Stimulated activated CD8-positive, alpha-beta memory T cell treated with anti-CD3 and anti-CD28 coated beads, Interleukin-7, amount 100 ng/mL, for 24 hours (primary cell): ENCODE measurements at regions not wholly inside any gene's neighbourhood (a gene's known extent, or its start where the extent isn't known, plus 50 kb on each side); places are given as distances from the start of the nearest gene placed in this dataset.

Experiments
- DNase-seq: peaks from one replicate; pipeline ENCODE4 v3.0.0-alpha.2; 2020; ENCODE audit warnings: low read depth

DNA sequence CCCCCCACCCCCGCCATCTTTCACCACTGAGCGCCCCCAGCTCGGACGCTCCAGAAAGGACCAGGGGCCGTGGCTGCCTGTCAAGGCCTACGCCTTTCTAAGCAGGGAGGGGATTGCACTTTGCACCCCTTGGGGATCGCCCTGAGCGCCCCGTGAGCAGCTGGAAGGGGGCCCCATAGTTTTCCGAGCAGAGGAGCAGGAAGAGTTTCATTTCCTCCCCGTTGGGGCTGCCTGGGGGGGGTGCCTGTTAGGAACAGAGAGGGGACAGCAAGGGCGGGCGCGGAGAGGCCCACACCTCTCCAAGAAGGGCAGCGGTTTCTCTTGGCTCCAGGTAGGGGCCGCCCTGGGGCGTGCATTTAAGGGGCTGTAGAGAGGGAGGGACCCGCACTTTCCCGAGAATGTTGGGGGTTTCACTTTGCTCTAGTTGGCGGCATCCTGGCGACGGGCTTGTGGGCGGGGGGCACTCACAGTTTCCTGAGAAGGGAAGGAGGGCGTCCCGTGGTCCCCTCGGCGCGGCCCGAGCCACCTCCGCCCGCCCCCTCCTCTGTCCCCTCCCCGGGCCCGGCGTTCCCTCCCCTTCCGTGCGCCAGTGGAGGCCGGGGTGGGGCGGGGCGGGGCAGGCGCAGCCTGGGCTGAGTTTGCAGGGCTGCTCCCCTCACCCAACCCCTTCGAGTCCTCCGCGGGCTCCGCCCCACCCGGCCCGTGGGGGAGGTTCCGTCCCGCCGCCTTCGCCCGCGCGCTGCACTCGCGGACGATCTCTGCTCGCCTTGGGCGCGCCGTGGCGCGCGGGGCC is 82.3 kb upstream of the CD99 start:
- peak; percentile 64 for DNase-seq

DNA sequence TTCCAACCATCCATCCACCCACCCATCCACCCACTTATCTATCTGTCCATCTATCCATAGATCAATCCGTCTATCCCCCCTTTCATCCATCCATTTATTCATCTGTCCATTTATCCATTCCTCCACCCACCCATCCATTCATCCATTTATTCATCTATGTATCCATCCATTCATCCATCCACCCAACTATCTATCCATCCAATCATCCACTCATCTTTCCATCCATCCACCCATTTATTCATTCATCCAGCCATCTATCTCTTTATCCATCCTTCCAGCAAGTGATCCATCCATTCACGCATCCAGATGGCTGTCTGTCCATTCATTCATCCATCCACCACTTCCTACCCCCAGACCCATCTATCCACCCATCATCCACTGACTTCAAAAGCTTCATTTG is 84.0 kb upstream of the CD99 start:
- DNase-seq = no peak

DNA sequence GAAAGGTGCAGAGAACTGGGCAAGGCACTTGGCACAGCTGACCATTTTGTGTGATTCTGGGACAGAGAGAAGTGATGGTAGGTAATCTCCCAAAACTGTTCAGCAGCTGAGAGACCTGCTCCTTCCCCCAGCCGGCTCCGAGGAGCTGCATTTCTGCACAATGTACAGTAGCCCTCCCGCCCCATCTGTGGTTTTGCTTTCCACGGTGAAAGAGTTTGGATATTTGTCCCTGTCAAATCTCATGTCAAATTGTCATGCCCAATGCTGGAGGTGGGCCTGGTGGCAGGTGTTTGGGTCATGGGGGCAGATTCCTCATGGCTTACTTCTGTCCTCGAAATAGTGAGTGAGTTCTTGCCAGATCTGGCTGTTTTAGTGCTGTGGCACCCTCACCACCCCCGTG is 90.5 kb upstream of the CD99 start:
- DNase-seq = no peak

DNA sequence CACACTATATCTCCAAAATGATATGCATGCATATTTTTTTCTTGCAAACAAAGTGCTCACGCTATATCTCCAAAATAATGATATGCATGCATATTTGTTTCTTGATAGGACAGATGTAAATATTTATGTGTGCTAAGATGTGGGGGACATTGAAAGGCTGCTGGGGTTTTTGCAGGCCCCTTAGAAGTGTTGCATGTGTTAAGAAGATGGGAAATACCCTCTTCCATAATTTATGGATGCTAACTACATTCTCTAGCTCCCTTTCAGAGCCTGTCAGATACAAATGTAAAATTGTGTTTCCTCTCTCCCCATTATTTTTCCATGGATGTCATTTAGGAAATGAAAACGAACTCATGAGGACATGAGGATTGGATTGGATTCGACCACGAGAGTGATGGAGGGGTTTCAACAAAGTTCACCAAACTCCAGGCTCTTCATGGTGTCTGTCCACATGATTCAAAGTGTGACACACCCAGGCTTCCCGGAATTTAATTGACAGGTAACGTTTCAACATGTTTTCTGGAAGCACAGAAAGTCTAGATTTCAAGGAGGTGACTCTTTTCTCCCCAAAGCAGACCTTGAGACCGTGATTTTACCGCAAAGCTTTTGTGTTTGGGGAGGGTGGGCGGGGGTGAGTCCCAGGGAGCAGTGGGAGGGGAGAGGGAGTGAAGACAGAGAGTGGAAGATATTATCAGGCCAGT is 94.4 kb upstream of the CD99 start:
- no peak for DNase-seq

DNA sequence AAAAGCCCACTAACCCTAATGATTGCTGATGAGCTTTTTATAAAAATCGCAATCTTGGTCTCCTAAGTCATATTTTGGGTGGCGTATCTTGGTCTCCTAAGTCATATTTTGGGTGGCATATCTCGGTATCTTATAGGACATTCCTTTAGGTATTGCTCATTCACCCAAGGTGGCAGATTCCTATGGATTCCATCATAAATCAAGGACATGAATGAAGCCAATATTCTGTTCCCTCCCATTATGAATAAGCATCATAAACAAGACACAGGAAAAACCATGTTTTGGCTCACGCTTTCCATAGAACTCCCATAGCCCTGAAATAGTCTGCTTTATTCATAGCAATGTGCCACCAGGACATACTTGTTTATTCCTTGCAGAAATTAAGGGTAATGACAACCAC is 95.0 kb upstream of the CD99 start:
- DNase-seq = no peak

DNA sequence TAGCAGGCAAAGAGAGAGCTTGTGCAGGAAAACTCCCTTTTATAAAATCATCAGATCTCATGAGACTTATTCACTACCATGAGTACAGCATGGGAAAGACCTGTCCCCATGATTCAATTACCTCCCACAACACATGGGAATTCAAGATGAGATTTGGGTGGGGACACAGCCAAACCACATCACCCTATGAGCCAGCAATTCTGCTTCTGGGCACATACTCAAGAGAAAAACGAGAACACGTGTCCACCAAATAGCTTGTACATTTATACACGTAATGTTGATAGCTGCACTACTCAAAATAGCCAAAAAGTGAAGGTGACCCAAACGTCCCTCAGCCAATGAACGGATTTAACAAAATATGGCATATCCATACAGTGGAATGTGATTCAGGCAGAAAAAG is 94.5 kb upstream of the DHRSX start:
- DNase-seq = no peak

DNA sequence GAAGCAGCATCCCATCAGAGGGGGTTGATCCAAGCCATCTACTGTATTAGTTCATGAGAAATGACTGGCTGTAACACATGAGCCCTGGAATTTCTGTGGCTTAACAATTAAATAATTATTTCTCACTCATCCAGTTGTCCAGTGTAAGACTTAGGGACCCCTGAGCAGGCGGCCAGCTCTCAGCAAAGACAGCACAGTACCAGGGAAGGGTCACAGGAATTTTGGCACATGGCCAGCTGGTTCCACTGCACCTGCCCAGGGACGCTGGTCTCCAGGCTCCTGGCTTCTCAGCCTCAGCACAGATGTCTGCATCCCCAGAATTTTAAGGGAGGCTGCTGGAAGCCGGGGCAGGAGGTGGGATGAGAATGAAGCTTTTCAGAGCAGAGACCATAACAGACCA is 93.7 kb upstream of the DHRSX start:
- DNase-seq = no peak

DNA sequence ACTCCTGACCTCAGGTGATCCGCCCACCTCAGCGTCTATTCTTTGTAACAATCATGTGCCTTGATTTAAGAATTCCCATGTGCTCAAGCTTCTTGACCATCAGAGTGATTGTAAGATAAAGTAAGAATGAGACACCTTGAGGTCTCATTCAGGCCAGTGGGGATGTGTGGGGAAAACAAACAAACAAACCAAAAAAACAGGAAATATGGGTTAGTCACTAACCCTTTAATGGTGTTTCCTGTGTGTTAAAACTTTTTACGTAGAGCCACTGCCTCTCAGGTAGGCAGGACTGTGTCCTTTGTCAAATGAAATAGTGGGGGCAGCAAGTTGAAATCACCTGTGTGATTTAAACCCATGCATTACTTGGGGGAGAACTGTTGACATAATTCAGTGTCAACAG is 91.5 kb upstream of the DHRSX start:
- no peak for DNase-seq

DNA sequence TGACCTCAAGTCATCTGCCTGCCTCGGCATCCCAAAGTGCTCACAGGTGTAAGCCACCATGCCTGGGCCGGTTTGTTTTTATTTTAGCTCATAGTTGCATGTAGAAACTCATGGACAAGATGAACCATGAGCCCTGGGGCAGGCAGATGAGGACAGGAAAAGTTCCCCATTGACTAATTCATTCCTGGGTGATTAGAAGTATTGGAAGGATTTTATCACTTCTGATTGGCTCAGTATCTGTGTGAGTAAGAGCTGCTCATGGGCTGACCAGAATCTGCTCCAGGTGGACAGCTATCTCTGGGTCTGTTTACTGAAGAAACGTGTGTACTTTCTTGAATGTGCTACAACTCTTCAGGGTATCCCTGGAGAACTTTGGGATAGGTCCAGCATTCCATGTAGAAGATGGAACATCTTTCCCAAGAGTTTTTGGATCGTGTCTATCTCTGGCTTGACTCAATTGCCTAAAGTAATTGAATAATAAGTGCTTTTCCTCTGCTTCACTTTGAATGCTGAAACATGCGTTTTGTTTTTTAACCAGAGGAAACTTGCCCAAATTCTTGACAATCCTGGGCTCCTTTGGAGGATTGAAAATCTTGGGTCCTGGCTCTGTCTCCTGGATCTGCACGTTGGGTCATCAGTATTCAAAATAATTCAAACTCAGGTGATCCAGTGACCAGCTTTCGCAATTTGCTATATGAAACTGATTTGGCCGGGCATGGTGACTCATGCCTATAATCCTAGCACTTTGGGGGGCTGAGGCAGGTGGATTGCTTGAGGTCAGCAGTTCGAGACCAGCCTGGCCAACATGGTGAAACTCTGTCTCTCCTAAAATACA is 88.6 kb upstream of the DHRSX start:
- DNase-seq = no peak

DNA sequence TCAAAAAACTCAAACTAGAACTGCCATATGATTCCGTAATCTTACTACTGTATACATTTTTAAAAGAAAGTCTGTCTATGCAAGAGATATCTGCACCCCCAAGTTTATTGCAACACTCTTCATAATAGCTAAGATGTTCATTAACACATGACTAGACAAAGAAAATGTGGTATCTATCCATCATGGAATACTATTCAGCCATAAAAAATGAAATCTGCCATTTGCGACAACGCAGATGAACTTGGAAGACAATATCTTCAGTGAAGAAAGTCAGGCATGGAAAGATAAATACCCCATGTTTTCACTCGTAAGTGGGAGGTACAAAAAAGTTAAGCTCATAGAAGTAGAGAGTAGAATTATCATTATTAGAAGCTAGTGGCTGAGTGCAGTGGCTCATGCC is 87.3 kb upstream of the DHRSX start:
- no peak for DNase-seq

DNA sequence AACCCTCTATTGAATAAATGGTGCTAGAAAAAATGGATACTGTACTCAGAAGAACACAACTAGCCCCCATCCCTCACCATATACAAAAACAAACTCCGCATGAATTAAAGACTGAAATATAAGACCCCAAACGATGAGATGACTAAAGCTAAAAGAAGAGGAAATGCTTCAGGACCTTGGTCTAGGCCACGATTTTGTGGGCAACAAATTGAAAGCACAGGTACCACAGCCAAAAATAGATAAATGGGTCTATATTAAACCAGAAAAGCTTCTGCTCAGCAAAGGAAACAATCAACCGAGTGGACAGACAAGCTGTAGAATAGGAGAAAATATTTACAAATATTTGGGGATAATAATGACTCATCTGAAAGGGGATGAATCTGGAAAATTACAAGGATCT is 86.4 kb upstream of the DHRSX start:
- no peak for DNase-seq

DNA sequence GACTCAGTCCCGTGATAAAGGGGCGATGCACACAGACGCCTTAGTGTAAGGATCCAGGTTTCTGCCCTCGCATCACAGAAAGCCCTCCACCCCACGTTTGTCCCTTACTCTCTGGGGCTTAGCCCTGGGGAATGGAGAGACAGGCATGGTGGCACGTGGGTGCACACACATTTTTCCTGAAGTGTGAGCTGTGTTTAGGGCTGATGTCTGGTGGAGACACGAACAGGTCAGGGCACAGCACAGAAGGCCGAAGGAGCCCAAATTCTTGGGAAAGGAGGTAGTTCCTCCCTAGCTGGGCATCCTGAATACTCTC is 84.3 kb upstream of the DHRSX start:
- no peak for DNase-seq

DNA sequence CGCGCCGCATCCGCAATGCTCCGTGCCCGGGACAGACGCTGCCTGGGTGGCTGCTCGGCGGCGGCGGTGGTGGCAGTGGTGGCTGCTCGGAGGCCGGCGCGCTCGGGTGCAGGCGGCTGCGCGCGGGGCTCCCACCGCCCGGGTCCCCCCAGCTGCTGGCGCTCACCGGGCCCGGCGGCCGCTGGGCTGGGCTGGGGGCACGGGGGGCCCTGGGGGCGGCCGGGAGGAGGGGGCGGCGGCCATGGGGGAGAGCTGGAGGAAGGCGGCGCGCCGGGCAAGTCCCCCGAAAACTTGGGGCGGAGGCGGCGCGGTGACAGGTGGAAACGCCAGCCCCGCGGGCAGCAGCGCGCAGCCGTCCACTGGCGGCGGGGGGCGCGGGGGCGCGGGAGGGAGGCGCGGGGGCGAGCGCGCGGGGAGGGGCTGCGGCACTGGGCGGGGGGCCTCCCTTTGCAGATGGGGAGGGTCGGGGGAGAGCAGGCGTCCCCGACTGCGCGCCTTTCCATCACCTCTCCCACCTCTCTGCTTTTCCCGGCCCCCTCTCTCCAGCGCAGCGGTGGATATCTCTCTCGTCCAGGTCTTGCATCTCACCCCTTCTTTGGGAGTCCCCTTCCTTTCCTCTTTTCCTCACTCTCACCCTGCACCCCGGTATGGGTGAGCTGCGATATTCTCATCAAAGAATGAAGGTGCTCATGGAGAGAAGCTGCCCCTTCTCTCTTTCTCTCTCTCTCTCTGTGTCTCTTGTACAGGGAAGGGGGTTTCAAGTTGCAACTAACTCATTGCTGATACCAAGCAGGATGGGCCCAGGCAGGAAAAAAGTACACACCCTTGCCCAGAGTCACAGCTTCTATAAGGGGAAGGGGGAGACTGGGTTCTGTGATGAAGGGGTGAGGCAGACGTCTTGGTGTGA is 83.7 kb upstream of the DHRSX start:
- no peak for DNase-seq

DNA sequence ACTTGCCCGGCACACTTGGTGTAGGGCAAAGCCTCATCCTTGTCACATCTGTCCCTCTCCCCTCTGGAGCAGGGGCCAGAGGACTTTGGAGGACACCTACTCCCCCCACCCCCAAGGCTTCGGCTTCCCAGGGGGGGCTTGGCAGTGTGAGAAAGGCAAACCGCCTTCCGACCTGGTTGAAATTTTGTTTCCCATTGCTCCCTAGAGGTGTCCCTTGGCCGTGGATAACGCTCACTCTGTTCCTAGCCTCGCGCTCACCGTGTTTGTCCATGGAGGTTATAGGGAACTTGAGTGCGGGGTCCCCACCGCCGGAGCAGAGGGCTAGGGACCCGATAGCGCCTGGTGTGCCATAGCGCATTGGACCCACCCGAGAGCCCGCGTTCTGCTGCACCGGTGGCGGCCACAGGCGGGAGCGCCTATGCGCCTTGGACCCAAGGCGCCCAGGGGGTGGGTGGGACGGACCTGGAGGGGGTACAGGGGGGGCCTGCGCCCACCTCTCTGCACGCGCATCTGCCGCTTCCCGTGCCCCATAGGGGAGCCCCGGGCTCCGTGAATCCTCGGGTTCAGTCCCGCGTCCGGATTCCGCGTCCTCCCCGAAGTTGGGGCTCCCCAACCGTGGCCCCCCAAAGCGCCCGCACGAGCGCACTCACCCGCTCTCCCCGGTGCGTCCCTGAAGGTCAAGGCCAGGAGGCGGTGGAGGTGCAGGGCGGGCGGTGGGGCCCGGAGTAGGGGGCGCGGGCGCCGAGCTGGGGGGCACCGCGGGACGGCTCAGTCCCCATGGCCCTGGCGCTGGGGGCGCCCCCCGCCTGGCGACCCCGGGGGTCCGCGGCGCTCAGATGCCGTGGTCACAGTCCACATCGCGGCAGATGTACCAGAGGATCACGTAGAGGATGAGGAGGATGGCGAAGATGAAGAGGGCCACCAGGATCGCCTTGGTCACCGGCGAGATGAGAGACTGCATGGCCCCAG is 82.7 kb upstream of the DHRSX start:
- DNase-seq = no peak

DNA sequence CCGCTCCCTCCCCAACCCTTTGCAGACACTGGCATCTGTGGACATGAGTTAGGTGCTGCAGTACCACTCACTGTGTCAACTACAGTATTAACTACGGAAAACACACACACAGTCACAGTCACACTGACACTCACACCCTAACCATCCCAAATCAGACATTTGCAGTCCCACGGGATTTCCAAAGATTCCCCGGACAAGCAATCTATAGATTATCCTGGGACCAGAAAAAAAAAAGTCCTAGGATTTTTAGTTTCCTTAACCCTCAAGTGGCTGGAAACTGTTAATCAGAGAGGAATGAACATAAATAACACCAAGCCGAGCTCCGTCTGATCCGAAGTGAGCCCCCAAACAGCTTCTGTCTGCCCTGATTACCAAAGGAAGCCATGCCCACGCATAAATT is 81.9 kb upstream of the DHRSX start:
- DNase-seq = no peak

DNA sequence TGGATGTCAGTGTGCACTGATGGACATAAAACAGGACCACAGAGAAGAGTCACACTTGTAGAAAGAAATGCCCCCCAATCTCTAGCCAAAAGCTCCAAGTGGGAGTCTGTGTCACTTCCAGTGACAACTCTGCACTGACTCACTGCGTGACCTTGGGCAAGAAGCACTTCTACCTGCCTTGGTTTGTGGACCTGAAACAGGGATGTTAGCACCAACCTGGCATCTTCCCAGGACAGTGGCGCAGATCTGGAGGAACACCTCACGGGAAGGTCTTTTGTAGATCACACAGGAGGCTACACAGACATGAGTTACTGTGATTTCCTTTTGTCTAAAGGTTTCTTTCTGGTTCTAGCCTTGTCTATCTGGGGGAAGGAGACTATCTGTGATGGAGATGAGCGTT is 80.5 kb upstream of the DHRSX start:
- no peak for DNase-seq

DNA sequence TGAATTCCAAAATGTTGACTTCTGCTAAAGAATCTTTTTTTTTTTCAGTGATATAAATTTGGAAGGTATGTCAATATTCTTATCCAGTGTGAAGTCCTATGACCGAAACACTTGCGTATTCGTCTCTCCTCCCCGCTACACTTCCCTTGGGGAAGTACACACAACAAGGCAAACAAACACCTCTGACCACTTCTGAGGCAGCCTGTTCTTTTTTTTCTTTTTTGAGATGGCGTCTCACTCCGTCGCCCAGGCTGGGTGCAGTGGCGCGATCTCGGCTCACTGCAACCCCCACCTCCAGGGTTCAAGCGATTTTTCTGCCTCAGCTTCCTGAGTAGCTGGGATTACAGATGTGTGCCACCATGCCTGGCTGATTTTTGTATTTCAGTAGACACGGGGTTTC is 78.1 kb upstream of the DHRSX start:
- no peak for DNase-seq

DNA sequence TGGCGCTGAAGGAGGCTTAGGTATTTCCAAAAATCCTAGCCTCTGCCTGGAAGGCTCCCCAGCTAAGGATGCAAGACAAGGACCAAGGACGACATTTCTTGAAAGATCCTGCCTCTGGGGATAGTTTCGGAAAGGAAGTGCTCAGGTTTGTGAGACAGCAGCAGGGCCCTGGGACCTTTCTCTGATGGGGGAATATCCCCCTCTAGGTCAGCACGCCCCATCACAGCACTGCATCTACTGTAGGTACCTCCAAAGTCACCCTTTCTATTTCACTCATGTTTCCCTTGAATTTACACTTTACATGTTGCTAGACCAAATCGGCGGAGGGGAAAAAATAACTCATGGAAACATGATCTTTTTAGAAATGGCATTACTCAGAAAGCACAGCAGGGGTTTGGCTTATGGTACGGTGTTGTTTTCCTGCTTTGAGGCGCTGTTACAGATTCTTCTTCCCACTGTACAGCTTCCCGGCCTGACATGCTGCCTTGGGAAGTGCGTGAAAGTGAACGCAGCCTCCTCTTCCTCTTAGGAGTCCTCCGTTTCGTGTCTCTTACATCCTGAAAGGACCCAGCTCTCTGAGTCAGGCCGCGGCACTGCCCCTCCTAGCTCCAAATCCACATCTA is 77.2 kb upstream of the DHRSX start:
- DNase-seq = no peak

DNA sequence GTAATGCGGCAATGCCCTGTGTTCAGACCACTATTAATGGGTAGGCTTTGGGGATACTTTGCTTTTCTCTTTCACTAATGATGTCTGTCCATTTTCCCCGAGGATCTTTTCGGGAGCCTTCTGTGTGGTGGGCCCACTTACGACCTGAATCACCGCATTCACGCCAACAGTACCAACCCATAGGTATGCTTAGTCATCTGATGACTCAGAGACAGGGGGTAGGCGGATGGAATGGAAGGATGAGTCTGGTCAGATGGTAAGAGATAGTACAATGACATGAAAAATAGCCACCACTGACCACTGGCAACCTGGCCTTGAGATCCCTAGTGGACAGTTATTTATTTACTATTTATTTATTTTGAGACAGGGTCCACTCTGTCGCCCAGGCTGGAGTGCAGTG is 76.0 kb upstream of the DHRSX start:
- DNase-seq = no peak

DNA sequence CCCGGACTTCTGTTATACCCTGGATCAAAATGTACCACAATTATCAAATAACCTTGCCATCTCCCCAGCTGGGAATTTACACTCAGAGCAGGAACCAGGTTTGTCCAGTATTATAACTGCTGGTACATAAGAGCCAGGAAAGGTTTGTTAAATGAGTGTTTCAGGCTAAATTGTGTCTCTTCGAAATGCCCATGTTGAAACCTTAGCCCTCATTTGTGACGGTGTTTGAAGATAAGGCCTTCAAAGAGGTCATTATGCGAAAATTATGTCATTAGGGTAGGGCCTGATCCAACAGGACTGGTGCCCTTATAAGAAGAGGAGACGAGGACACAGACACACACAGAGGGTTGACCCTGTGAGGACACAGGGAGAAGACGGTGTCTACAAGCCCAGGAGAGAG is 73.5 kb upstream of the DHRSX start:
- DNase-seq = no peak

DNA sequence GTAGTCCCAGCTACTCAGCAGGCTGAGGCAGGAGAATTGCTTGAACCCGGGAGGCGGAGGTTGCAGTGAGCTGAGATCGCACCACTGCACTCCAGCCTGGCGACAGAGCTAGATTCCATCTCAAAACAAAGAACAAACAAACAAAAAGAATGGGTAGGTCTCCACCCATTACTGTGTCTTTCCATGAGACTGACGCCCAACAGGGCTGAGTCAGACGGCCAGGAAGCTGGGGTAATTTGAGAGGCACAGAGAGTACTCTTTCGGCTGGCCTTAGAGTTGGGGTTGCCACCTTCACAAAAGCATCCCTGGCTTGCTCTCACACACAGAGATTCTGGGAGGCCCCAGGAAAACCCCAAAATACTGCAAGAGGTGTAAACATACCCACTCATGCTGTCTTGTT is 72.0 kb upstream of the DHRSX start:
- DNase-seq = no peak
